Heart left ventricle (tissue), 16 donors: ENCODE measurements at regions not wholly inside any gene's neighbourhood (a gene's known extent, or its start where the extent isn't known, plus 50 kb on each side); places are given as distances from the start of the nearest gene placed in this dataset.

ENCODE experiments used
- ATAC-seq, 4 donors: fragments of 200-7000 bp; cut with Tn5 transposase; one replicate each; pipeline ENCODE4 v1.9.1; 2020 to 2022; ENCODE audit warnings: moderate library complexity in 4 of 4, mild to moderate bottlenecking in 3 of 4, moderate number of reproducible peaks in 1 of 4
- DNase-seq, 5 donors: peaks; one replicate each; pipeline ENCODE4 v3.0.0-alpha.2; 2020
- H3K27ac ChIP-seq, 12 donors: fragments of 200-600 bp; sonication (generic) in 4 of 12; one replicate each; pipeline versions ENCODE4 v1.5.0 to v1.8.0; 2016 to 2022; ENCODE audit warnings: mild to moderate bottlenecking in 2 of 12
- H3K27me3 ChIP-seq, 9 donors: fragments of 200-600 bp; sonication (generic) in 2 of 9; one replicate each; pipeline versions ENCODE4 v1.5.1 to v1.8.0; 2016 to 2022; ENCODE audit warnings: mild to moderate bottlenecking in 3 of 9
- H3K36me3 ChIP-seq, 9 donors: fragments of 200-600 bp; sonication (generic) in 2 of 9; one replicate each; pipeline versions ENCODE4 v1.5.0 to v1.8.0; 2018 to 2022; ENCODE audit warnings: mild to moderate bottlenecking in 2 of 9
- H3K4me1 ChIP-seq, 12 donors: fragments of 200-600 bp; sonication (generic) in 4 of 12; one replicate each; pipeline versions ENCODE4 v1.5.0 to v1.8.0; 2016 to 2022; ENCODE audit warnings: mild to moderate bottlenecking in 3 of 12
- H3K4me3 ChIP-seq, 12 donors: fragments of 200-600 bp; sonication (generic) in 4 of 12; one replicate each; pipeline versions ENCODE4 v1.5.0 to v1.8.0; 2017 to 2022; ENCODE audit warnings: mild to moderate bottlenecking in 9 of 12, moderate library complexity in 4 of 12
- H3K9me3 ChIP-seq, 12 donors: fragments of 200-600 bp; sonication (generic) in 4 of 12; one replicate each; pipeline versions ENCODE4 v1.5.0 to v1.8.0; 2016 to 2022; ENCODE audit warnings: mild to moderate bottlenecking in 1 of 12
- CTCF ChIP-seq, 12 donors: fragments of 200-600 bp; sonication (generic) in 4 of 12; IDR thresholded peaks; one replicate each; pipeline versions ENCODE4 v1.5.0 to v1.8.0; 2018 to 2022; ENCODE audit warnings: antibody characterized with exemption in 12 of 12, mild to moderate bottlenecking in 5 of 12
- POLR2A ChIP-seq, 2 donors: fragments of 450-650 bp; IDR thresholded peaks; one replicate each; pipeline ENCODE4 v1.6.1; 2017; ENCODE audit warnings: antibody characterized with exemption in 2 of 2, mild to moderate bottlenecking in 2 of 2, moderate library complexity in 2 of 2
- WGBS, 4 donors: extraction: QIAGEN DNeasy Blood & Tissue Kit in 2 of 4; methylation state at CpG; one replicate each; pipeline versions ENCODE4 v1.1.5 to v1.1.7; 2013 to 2018; 5-methylcytosine and 5-hydroxymethylcytosine counted together
- intact Hi-C, 10 donors: fragments of 100-400 bp; cut with DNase I; formaldehyde crosslinking; loops; one replicate each; pipeline versions ENCODE4 v1.11.1 to v1.14.2; 2022
- donor health status: ischemic (EF 13 %, LVEDD 7.1; RV severe dilation, severe dysfunction).
- donor health status: healthy with polysubstance abuse.
- donor health status: DM: no; HTN: yes; CAD: no.
- donor health status: DM: no; HTN: no; CAD: no.
- donor health status: ischemic (EF 25% LVEDD 6.9; RV normal size, moderate dysfunction).
- donor health status: ischemic (EF 25% LVEDD 5.7; RV mildly dilated, moderate dysfunction).
- donor health status: healthy.
- donor health status: DM: yes; HTN: yes; CAD: no.
- donor health status: ischemic (EF 35%, LVEDD 5.7; RV mildly dilated, moderate dysfunction).
- donor health status: nonischemic (EF 11% LVEDD 7.7; RV severe dilation, severe dysfunction).
- donor health status: DM: yes; HTN: yes; CAD: no.
- donor health status: PGD.
- donor health status: ischemic (EF 29% LVEDD 5.4; RV normal size, mild dysfunction).
- donor health status: nonischemic (EF 23%, LVEDD 6.1; RV moderate dilation, normal function).

GRCh38 chr2:150605664-150606063, 118.2 kb upstream of the RND3 start:
- H3K27ac ChIP-seq, result no peak overlapping the region
- no peak for TF ChIP-seq CTCF (IDR thresholded peaks at IDR 0.05)
- no peak for TF ChIP-seq POLR2A (IDR thresholded peaks at IDR 0.05)
- no peak overlapping the region for H3K4me3 ChIP-seq
- DNase-seq (no peak), ATAC-seq (no peak)
- intact Hi-C loops, result loop anchor here in 2 of 10 donors (5.0 kb wide), 2 partner anchors 187 to 1008 kb away; no protein-coding TSS in a partner anchor
- no peaks in the 10 kb centered on the region for H3K36me3 ChIP-seq
- H3K9me3 ChIP-seq, result no peaks in the 10 kb centered on the region
- WGBS, 4 donors, result 96 to 98% (median 98%) methylated on average over 3 of the region's 3 CpGs
- peaks cover 0 to 6% (median 0%) of the 10 kb centered on the region in 12 donors for H3K4me1 ChIP-seq
- H3K27me3 ChIP-seq, result no peaks in the 10 kb centered on the region

GRCh38 chr2:150601280-150602038, 114.0 kb upstream of the RND3 start:
- no peak overlapping the region for H3K27ac ChIP-seq
- intact Hi-C loops, result no loop called here
- H3K36me3 ChIP-seq, result no peaks in the 10 kb centered on the region
- ATAC-seq (no peak), DNase-seq (no peak)
- 72 to 82% (median 75%) methylated on average over 6 of the region's 6 CpGs for WGBS, 4 donors
- no peak for TF ChIP-seq POLR2A (IDR thresholded peaks at IDR 0.05)
- no peaks in the 10 kb centered on the region for H3K9me3 ChIP-seq
- no peak overlapping the region for H3K4me3 ChIP-seq
- no peaks in the 10 kb centered on the region for H3K27me3 ChIP-seq
- H3K4me1 ChIP-seq, result peaks cover 0 to 6% (median 0%) of the 10 kb centered on the region in 12 donors

- Histone ChIP-seq H3K9me3 (no peaks in the 10 kb centered on the region), H3K4me3 (no peak overlapping the region), H3K36me3 (no peaks in the 10 kb centered on the region), H3K4me1 (peaks cover 0 to 6% (median 0%) of the 10 kb centered on the region in 12 donors), H3K27ac (no peak overlapping the region), H3K27me3 (no peaks in the 10 kb centered on the region)
- intact Hi-C loops, result no loop called here
- no peak for ATAC-seq
- DNase-seq, result no peak
- TF ChIP-seq CTCF (IDR thresholded peaks at IDR 0.05), result peak in 4 of 12 donors; percentile 16 to 32 (median 26)
- no peak for TF ChIP-seq POLR2A (IDR thresholded peaks at IDR 0.05)
Observed at GRCh38 chr2:150599889-150600288, 112.4 kb upstream of the RND3 start.

- DNase-seq (no peak), ATAC-seq (no peak)
- intact Hi-C loops, result no loop called here
- no peaks in the 10 kb centered on the region for H3K36me3 ChIP-seq
- no peak for TF ChIP-seq POLR2A (IDR thresholded peaks at IDR 0.05)
- no peak for TF ChIP-seq CTCF (IDR thresholded peaks at IDR 0.05)
- WGBS, 4 donors, result 37 to 69% (median 39%) methylated on average over 2 of the region's 2 CpGs
- H3K9me3 ChIP-seq, result no peaks in the 10 kb centered on the region
- H3K4me3 ChIP-seq, result no peak overlapping the region
- H3K27me3 ChIP-seq, result no peaks in the 10 kb centered on the region
- H3K4me1 ChIP-seq, result peaks cover 0 to 6% (median 0%) of the 10 kb centered on the region in 12 donors
- H3K27ac ChIP-seq, result no peak overlapping the region
Observed at GRCh38 chr2:150598383-150598782, 110.9 kb upstream of the RND3 start.
